SK-N-SH treated with all-trans-retinoic acid at 6 μM for 48 hours (cell line): ENCODE measurements at regions not wholly inside any gene's neighbourhood (a gene's known extent, or its start where the extent isn't known, plus 50 kb on each side); places are given as distances from the start of the nearest gene placed in this dataset.
"Not testable (repeated sequence)": the region's sequence is repeated elsewhere in the genome, so short reads cannot be mapped to it uniquely, and the experiment has no call there.

Experiments used
- ARNTL ChIP-seq: fragments of 450-650 bp; formaldehyde crosslinking; IDR thresholded peaks from 2 replicates; pipeline ENCODE4 v1.5.0; 2020; ENCODE audit warnings: low read depth, mild to moderate bottlenecking, moderate library complexity, borderline replicate concordance
- CSDC2 ChIP-seq: fragments of 250-450 bp; sonication (Bioruptor Pico); IDR thresholded peaks from 2 replicates; pipeline ENCODE4 v1.5.0; 2020; ENCODE audit warnings: mild to moderate bottlenecking, moderate library complexity
- CSRNP3 ChIP-seq: fragments of 250-450 bp; sonication (Bioruptor Pico); IDR thresholded peaks from 2 replicates; pipeline ENCODE4 v1.5.1; 2021; ENCODE audit warnings: mild to moderate bottlenecking, moderate library complexity
- ESRRG ChIP-seq: fragments of 250-450 bp; sonication (Bioruptor Pico); IDR thresholded peaks from 2 replicates; pipeline ENCODE4 v1.6.1; 2021; ENCODE audit warnings: mild to moderate bottlenecking
- OSR1 ChIP-seq: fragments of 250-450 bp; sonication (Bioruptor Pico); IDR thresholded peaks from 2 replicates; pipeline ENCODE4 v1.8.0; 2022; ENCODE audit warnings: moderate library complexity, mild to moderate bottlenecking, inconsistent platforms
- PATZ1 ChIP-seq: fragments of 250-450 bp; sonication (Bioruptor Pico); IDR thresholded peaks from 2 replicates; pipeline ENCODE4 v1.8.0; 2020; ENCODE audit warnings: mild to moderate bottlenecking, moderate library complexity, borderline replicate concordance
- ZC3H10 ChIP-seq: fragments of 250-450 bp; sonication (Bioruptor Pico); IDR thresholded peaks from 2 replicates; pipeline ENCODE4 v1.5.1; 2021; ENCODE audit warnings: mild to moderate bottlenecking, moderate library complexity
- ZFP30 ChIP-seq: fragments of 450-650 bp; formaldehyde crosslinking; IDR thresholded peaks from 2 replicates; pipeline ENCODE4 v1.5.0; 2022; ENCODE audit warnings: mild to moderate bottlenecking, moderate library complexity
- ZNF565 ChIP-seq: fragments of 450-650 bp; formaldehyde crosslinking; conservative IDR thresholded peaks from 2 replicates; pipeline ENCODE4 v1.5.0; 2020; ENCODE audit warnings: low read depth, mild to moderate bottlenecking, moderate library complexity

- TF ChIP-seq ARNTL; CSDC2 (CRISPR knock-in tag); OSR1; CSRNP3; ZC3H10 (CRISPR knock-in tag); ZNF565; ESRRG (CRISPR knock-in tag); PATZ1 (CRISPR knock-in tag); ZFP30: not testable (repeated sequence)
Observed at GRCh38 chr7:76867364-76867889, 164.7 kb downstream of the SPDYE17 start.
